ENCODE measurements at regions not wholly inside any gene's neighbourhood (a gene's known extent, or its start where the extent isn't known, plus 50 kb on each side); places are given as distances from the start of the nearest gene placed in this dataset.

DNA sequence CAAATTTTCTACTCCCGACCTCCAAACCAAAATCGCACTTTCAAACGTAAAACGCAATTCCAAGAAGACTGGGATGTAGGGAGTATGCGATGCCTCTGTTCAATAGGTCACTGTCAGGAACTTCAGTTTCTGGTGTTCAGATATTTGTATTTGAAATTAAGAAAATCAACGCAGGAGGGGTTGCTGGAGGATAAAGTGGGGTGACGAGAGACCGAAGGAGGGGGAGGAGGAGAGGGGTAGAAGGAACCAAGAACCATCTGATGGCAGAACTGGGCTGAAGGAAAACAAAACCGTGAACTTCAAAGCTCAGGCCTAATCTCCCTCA, 293.8 kb upstream of the NFE2L3 start:
- TF ChIP-seq CTCF (IDR thresholded peaks at IDR 0.05) (no peak), POLR2A (IDR thresholded peaks at IDR 0.05) (no peak)

Measured in sigmoid colon (tissue), 3 donors.